ENCODE measurements at regions not wholly inside any gene's neighbourhood (a gene's known extent, or its start where the extent isn't known, plus 50 kb on each side); places are given as distances from the start of the nearest gene placed in this dataset.

- no peaks in the 10 kb centered on the region for H3K36me3 Mint-ChIP-seq
- no peak for DNase-seq (ENCODE audit: low spot score)
- H3K4me3 Mint-ChIP-seq, result no peak overlapping the region
These were observed 365.5 kb downstream of the RAB28 start for GRCh38 chr4:13118633-13119032.

GRCh38 chr4:13117185-13117584 lies 367.0 kb downstream of the RAB28 start:
- ChIA-PET CTCF (no interaction called here), POLR2A (no interaction called here)
- TF ChIP-seq CREB1 (CRISPR knock-in tag; IDR thresholded peaks at IDR 0.05) (no peak), NFATC4 (CRISPR knock-in tag; IDR thresholded peaks at IDR 0.05) (no peak), CBFB (CRISPR knock-in tag; IDR thresholded peaks at IDR 0.05; ENCODE audit: low read depth) (no peak), ZNF512 (CRISPR knock-in tag; IDR thresholded peaks at IDR 0.05; ENCODE audit: borderline replicate concordance) (no peak), ARID4B (CRISPR knock-in tag; IDR thresholded peaks at IDR 0.05; ENCODE audit: borderline replicate concordance) (no peak), SOX15 (CRISPR knock-in tag; IDR thresholded peaks at IDR 0.05) (no peak), NR1H2 (CRISPR knock-in tag; IDR thresholded peaks at IDR 0.05) (no peak), E2F5 (CRISPR knock-in tag; IDR thresholded peaks at IDR 0.05) (no peak), TEAD1 (CRISPR knock-in tag; IDR thresholded peaks at IDR 0.05) (no peak), SP1 (CRISPR knock-in tag; conservative IDR thresholded peaks at IDR 0.05) (no peak)
- Mint-ChIP-seq H3K36me3 (no peaks in the 10 kb centered on the region), H3K27ac (no peak overlapping the region), H3K4me3 (no peak overlapping the region), H3K9me3 (no peaks in the 10 kb centered on the region), H3K27me3 (ENCODE audit: low read depth) (no peaks in the 10 kb centered on the region), H3K4me1 (no peaks in the 10 kb centered on the region)
- no peak for DNase-seq (ENCODE audit: low spot score)
- no peak for ATAC-seq

More at GRCh38 chr4:13118633-13119032, 365.5 kb downstream of the RAB28 start:
- Mint-ChIP-seq H3K4me1 (no peaks in the 10 kb centered on the region), H3K27ac (no peak overlapping the region), H3K9me3 (no peaks in the 10 kb centered on the region), H3K27me3 (ENCODE audit: low read depth) (no peaks in the 10 kb centered on the region)
- ATAC-seq, result no peak
- CTCF ChIA-PET, result no interaction called here
- POLR2A ChIA-PET, result no interaction called here
- TF ChIP-seq NR3C1 (CRISPR knock-in tag; conservative IDR thresholded peaks at IDR 0.05; ENCODE audit: low read depth) (no peak), EMX1 (CRISPR knock-in tag; IDR thresholded peaks at IDR 0.05) (no peak), SMAD4 (CRISPR knock-in tag; IDR thresholded peaks at IDR 0.05) (no peak), ATF2 (CRISPR knock-in tag; IDR thresholded peaks at IDR 0.05; ENCODE audit: borderline replicate concordance, low read depth) (no peak), PRRX2 (CRISPR knock-in tag; IDR thresholded peaks at IDR 0.05) (no peak), CTCF (IDR thresholded peaks at IDR 0.05) (no peak), HMGA2 (CRISPR knock-in tag; IDR thresholded peaks at IDR 0.05) (no peak), GTF2I (CRISPR knock-in tag; conservative IDR thresholded peaks at IDR 0.05) (no peak)
